SK-N-SH treated with all-trans-retinoic acid at 6 μM for 48 hours (cell line): ENCODE measurements at regions not wholly inside any gene's neighbourhood (a gene's known extent, or its start where the extent isn't known, plus 50 kb on each side); places are given as distances from the start of the nearest gene placed in this dataset.

ENCODE experiments used
- BACH2 ChIP-seq: fragments of 250-450 bp; sonication (Bioruptor Pico); IDR thresholded peaks from 2 replicates; pipeline ENCODE4 v1.9.0; 2021; ENCODE audit warnings: mild to moderate bottlenecking, borderline replicate concordance
- GLIS3 ChIP-seq: fragments of 250-450 bp; sonication (Bioruptor Pico); IDR thresholded peaks from 2 replicates; pipeline ENCODE4 v1.5.0; 2020; ENCODE audit warnings: mild to moderate bottlenecking, moderate library complexity
- PATZ1 ChIP-seq: fragments of 250-450 bp; sonication (Bioruptor Pico); IDR thresholded peaks from 2 replicates; pipeline ENCODE4 v1.8.0; 2020; ENCODE audit warnings: mild to moderate bottlenecking, moderate library complexity, borderline replicate concordance
- POU6F1 ChIP-seq: fragments of 250-450 bp; sonication (Bioruptor Pico); IDR thresholded peaks from 2 replicates; pipeline ENCODE4 v1.8.0; 2021; ENCODE audit warnings: low read depth, mild to moderate bottlenecking, moderate library complexity, borderline replicate concordance
- PPARA ChIP-seq: fragments of 250-450 bp; sonication (Bioruptor Pico); IDR thresholded peaks from 2 replicates; pipeline ENCODE4 v1.5.0; 2020; ENCODE audit warnings: mild to moderate bottlenecking, borderline replicate concordance
- TCF4 ChIP-seq: fragments of 250-450 bp; sonication (Bioruptor Pico); IDR thresholded peaks from 2 replicates; pipeline ENCODE4 v1.8.0; 2021; ENCODE audit warnings: mild to moderate bottlenecking, moderate library complexity, borderline replicate concordance
- ZFP3 ChIP-seq: fragments of 250-450 bp; sonication (Bioruptor Pico); IDR thresholded peaks from 2 replicates; pipeline ENCODE4 v1.5.0; 2020; ENCODE audit warnings: mild to moderate bottlenecking, moderate library complexity
- ZFP30 ChIP-seq: fragments of 450-650 bp; formaldehyde crosslinking; IDR thresholded peaks from 2 replicates; pipeline ENCODE4 v1.5.0; 2022; ENCODE audit warnings: mild to moderate bottlenecking, moderate library complexity
- ZNF565 ChIP-seq: fragments of 450-650 bp; formaldehyde crosslinking; conservative IDR thresholded peaks from 2 replicates; pipeline ENCODE4 v1.5.0; 2020; ENCODE audit warnings: low read depth, mild to moderate bottlenecking, moderate library complexity
- TF ChIP-seq, protein P1 (sequence below): fragments of 250-450 bp; sonication (Bioruptor Pico); IDR thresholded peaks from 2 replicates; pipeline ENCODE4 v1.5.1; 2021; ENCODE audit warnings: mild to moderate bottlenecking, moderate library complexity
- TF ChIP-seq, protein P2 (sequence below): fragments of 250-450 bp; sonication (Bioruptor Pico); IDR thresholded peaks from 2 replicates; pipeline ENCODE4 v1.5.1; 2020; ENCODE audit warnings: low read depth, mild to moderate bottlenecking, moderate library complexity

- no peak for TF ChIP-seq ZNF565 (CRISPR knock-in tag)
- TF ChIP-seq PATZ1 (CRISPR knock-in tag): no peak
- no peak for TF ChIP-seq ZFP30 (CRISPR knock-in tag)
- TF ChIP-seq PPARA: no peak
- TF ChIP-seq ZFP3 (CRISPR knock-in tag): no peak
- TF ChIP-seq, protein P1, sequence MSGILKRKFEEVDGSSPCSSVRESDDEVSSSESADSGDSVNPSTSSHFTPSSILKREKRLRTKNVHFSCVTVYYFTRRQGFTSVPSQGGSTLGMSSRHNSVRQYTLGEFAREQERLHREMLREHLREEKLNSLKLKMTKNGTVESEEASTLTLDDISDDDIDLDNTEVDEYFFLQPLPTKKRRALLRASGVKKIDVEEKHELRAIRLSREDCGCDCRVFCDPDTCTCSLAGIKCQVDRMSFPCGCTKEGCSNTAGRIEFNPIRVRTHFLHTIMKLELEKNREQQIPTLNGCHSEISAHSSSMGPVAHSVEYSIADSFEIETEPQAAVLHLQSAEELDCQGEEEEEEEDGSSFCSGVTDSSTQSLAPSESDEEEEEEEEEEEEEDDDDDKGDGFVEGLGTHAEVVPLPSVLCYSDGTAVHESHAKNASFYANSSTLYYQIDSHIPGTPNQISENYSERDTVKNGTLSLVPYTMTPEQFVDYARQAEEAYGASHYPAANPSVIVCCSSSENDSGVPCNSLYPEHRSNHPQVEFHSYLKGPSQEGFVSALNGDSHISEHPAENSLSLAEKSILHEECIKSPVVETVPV: no peak
- no peak for TF ChIP-seq POU6F1
- no peak for TF ChIP-seq TCF4 (CRISPR knock-in tag)
- no peak for TF ChIP-seq BACH2 (CRISPR knock-in tag)
- TF ChIP-seq GLIS3 (CRISPR knock-in tag): no peak
- TF ChIP-seq, protein P2, sequence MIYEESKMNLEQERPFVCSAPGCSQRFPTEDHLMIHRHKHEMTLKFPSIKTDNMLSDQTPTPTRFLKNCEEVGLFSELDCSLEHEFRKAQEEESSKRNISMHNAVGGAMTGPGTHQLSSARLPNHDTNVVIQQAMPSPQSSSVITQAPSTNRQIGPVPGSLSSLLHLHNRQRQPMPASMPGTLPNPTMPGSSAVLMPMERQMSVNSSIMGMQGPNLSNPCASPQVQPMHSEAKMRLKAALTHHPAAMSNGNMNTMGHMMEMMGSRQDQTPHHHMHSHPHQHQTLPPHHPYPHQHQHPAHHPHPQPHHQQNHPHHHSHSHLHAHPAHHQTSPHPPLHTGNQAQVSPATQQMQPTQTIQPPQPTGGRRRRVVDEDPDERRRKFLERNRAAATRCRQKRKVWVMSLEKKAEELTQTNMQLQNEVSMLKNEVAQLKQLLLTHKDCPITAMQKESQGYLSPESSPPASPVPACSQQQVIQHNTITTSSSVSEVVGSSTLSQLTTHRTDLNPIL (CRISPR knock-in tag): no peak
Observed at GRCh38 chr17:77722366-77722765, 236.1 kb upstream of the TNRC6C start.
